ENCODE measurements at regions not wholly inside any gene's neighbourhood (a gene's known extent, or its start where the extent isn't known, plus 50 kb on each side); places are given as distances from the start of the nearest gene placed in this dataset.
A peak's percentile ranks its signal among the peaks of the same experiment; 100 is the strongest.

GRCh38 chr4:20462426-20463175 lies 210.9 kb downstream of the SLIT2 start:
- DNase-seq: no peak

- no peak for DNase-seq
Measured at GRCh38 chr4:20463176-20463430, 211.4 kb downstream of the SLIT2 start.

- no peak for DNase-seq
Measured at GRCh38 chr4:20464381-20464780, 212.7 kb downstream of the SLIT2 start.

- DNase-seq: no peak
Measured at GRCh38 chr4:20474119-20474518, 222.4 kb downstream of the SLIT2 start.

GRCh38 chr4:20478412-20478811 lies 221.8 kb upstream of the PACRGL start:
- no peak for DNase-seq

GRCh38 chr4:20480165-20480947 lies 219.9 kb upstream of the PACRGL start:
- DNase-seq: peak; percentile 16

GRCh38 chr4:20483416-20483815 lies 216.8 kb upstream of the PACRGL start:
- no peak for DNase-seq

- no peak for DNase-seq
Measured at GRCh38 chr4:20486433-20486832, 213.8 kb upstream of the PACRGL start.

- no peak for DNase-seq
Measured at GRCh38 chr4:20487446-20487845, 212.8 kb upstream of the PACRGL start.

GRCh38 chr4:20487852-20488251 lies 212.4 kb upstream of the PACRGL start:
- DNase-seq: no peak

GRCh38 chr4:20490734-20491133 lies 209.5 kb upstream of the PACRGL start:
- no peak for DNase-seq

GRCh38 chr4:20493761-20494353 lies 206.4 kb upstream of the PACRGL start:
- DNase-seq: no peak

- DNase-seq: no peak
Measured at GRCh38 chr4:20496068-20496467, 204.2 kb upstream of the PACRGL start.

GRCh38 chr4:20504146-20504545 lies 196.1 kb upstream of the PACRGL start:
- DNase-seq: no peak

GRCh38 chr4:20505927-20506326 lies 194.3 kb upstream of the PACRGL start:
- DNase-seq: no peak

- DNase-seq: no peak
Measured at GRCh38 chr4:20506827-20507226, 193.4 kb upstream of the PACRGL start.

GRCh38 chr4:20509315-20509714 lies 190.9 kb upstream of the PACRGL start:
- no peak for DNase-seq

- no peak for DNase-seq
Measured at GRCh38 chr4:20512033-20512792, 188.0 kb upstream of the PACRGL start.

- no peak for DNase-seq
Measured at GRCh38 chr4:20512985-20513384, 187.3 kb upstream of the PACRGL start.

GRCh38 chr4:20520901-20521300 lies 179.4 kb upstream of the PACRGL start:
- no peak for DNase-seq

GRCh38 chr4:20528508-20528907 lies 171.8 kb upstream of the PACRGL start:
- DNase-seq: no peak

GRCh38 chr4:20529691-20530090 lies 170.6 kb upstream of the PACRGL start:
- DNase-seq: no peak

GRCh38 chr4:20532116-20532790 lies 168.0 kb upstream of the PACRGL start:
- no peak for DNase-seq
